BJ (cell line): ENCODE measurements at regions not wholly inside any gene's neighbourhood (a gene's known extent, or its start where the extent isn't known, plus 50 kb on each side); places are given as distances from the start of the nearest gene placed in this dataset.

ENCODE experiments used
- CTCF ChIA-PET: fragments of 350-600 bp; formaldehyde crosslinking; extraction: SDS; loops from one replicate; lab custom pipeline; 2021; ENCODE audit warnings: antibody characterized with exemption, inconsistent platforms; lab: Yijun Ruan, JAX
- POLR2A ChIA-PET: fragments of 300-600 bp; sonication (Branson Sonifier 250); formaldehyde crosslinking; extraction: SDS; loops from one replicate; lab custom pipeline; 2021; ENCODE audit warnings: antibody characterized with exemption; lab: Charles Lee
- DNase-seq: peaks from one replicate; pipeline ENCODE4 v3.0.0-alpha.2; 2011; ENCODE audit warnings: low read depth
- H3K27me3 ChIP-seq: 2 replicates; pipeline ENCODE4 v1.6.0; 2011; ENCODE audit warnings: low read length; ENCODE audit not compliant: control insufficient read depth, insufficient read depth
- H3K36me3 ChIP-seq: 2 replicates; pipeline ENCODE4 v1.5.1; 2011; ENCODE audit warnings: low read length; ENCODE audit not compliant: control insufficient read depth, insufficient read depth
- H3K4me3 ChIP-seq: 2 replicates; pipeline ENCODE4 v1.5.1; 2011; ENCODE audit warnings: low read depth, mild to moderate bottlenecking, control low read depth, low read length
- TF ChIP-seq, protein P1 (sequence below): IDR thresholded peaks from 2 replicates; pipeline ENCODE4 v1.5.1; 2011; ENCODE audit warnings: low read depth, mild to moderate bottlenecking, control low read depth, inconsistent platforms, low read length, moderate library complexity; ENCODE audit not compliant: insufficient read depth

DNA sequence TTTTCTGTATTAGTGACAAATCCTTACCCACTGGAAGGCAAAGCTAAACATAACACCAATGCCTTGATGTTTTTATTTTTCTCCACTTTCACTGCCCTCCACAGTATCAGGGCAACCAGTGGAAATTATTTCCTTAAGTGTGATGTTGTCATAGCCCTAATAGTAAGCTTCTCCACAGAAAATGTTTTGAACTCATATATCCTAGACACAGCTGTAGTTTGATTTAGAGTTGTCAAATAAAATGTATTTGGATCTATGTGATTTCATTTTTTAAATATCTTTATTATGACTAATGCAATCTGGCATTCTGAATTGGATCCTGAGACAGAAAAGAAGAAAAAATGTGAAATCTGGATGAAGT lies 70.9 kb upstream of the UFL1 start:
- TF ChIP-seq, protein P1, sequence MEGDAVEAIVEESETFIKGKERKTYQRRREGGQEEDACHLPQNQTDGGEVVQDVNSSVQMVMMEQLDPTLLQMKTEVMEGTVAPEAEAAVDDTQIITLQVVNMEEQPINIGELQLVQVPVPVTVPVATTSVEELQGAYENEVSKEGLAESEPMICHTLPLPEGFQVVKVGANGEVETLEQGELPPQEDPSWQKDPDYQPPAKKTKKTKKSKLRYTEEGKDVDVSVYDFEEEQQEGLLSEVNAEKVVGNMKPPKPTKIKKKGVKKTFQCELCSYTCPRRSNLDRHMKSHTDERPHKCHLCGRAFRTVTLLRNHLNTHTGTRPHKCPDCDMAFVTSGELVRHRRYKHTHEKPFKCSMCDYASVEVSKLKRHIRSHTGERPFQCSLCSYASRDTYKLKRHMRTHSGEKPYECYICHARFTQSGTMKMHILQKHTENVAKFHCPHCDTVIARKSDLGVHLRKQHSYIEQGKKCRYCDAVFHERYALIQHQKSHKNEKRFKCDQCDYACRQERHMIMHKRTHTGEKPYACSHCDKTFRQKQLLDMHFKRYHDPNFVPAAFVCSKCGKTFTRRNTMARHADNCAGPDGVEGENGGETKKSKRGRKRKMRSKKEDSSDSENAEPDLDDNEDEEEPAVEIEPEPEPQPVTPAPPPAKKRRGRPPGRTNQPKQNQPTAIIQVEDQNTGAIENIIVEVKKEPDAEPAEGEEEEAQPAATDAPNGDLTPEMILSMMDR = no peak
- CTCF ChIA-PET = no interaction called here
- DNase-seq = no peak
- POLR2A ChIA-PET = no interaction called here
- H3K36me3 ChIP-seq = no peaks in the 10 kb centered on the region
- no peak overlapping the region for H3K4me3 ChIP-seq
- no peaks in the 10 kb centered on the region for H3K27me3 ChIP-seq

DNA sequence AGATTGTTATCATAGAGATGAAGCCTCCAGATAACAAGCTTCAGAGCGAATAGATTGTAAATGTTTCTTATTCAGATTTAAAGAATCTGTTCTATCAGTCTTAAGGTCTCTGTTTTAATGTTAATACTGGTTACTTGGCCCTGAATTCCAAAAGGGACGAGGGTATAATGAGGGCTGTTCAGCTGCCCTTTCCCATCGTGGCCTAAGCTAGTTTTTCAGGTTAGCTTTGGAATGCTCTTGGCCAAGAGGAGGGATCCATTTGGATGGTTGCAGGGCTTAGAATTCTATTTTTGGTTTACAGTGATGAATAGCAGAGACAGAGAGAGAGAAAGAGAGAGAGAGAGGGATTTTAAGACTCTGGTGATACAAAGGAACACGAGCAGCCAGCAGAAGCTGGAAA lies 62.8 kb upstream of the UFL1 start:
- Histone ChIP-seq H3K36me3 (no peaks in the 10 kb centered on the region), H3K27me3 (no peaks in the 10 kb centered on the region), H3K4me3 (no peak overlapping the region)
- TF ChIP-seq, protein P1 = no peak
- no peak for DNase-seq
- ChIA-PET CTCF (interaction anchor here (1.0 kb wide), 1 partner anchor 10 kb away, joined by 4 read pairs; no protein-coding TSS in a partner anchor), POLR2A (no interaction called here)

DNA sequence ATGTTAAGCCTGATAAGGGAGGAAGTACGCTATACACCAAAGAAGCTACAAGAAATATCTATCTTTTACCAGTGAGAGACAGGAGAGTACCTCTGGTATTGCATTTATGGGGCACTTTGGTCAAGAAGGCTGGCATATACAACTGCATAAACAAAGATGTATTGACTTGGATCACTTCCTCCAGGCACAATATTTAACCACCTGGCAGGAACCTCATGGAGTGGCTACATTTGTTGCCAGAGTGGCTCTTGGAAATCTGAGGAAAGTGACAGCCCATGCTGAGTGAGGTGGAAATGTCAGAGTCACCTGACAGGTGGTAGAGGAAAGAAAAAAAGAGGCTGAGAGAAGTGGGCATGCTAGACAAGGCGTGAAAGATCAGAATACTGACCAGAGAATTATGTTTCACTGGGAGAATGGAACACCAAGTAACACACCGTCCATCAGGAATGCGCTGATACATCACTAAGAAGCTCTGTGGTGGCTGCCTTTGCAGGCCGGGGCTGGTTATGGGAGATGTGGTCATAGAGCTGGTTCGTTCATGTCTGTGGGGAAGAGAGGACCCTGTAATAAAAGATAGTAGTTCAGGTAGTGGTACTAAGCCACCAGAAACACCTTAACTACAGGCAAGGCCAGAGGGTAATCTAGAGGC lies 61.4 kb upstream of the UFL1 start:
- POLR2A ChIA-PET = no interaction called here
- no peaks in the 10 kb centered on the region for H3K36me3 ChIP-seq
- no peak overlapping the region for H3K4me3 ChIP-seq
- no peak for DNase-seq
- CTCF ChIA-PET = interaction anchor here (1.0 kb wide), 1 partner anchor 8 kb away, joined by 4 read pairs; no protein-coding TSS in a partner anchor
- no peaks in the 10 kb centered on the region for H3K27me3 ChIP-seq
- TF ChIP-seq, protein P1 = no peak

DNA sequence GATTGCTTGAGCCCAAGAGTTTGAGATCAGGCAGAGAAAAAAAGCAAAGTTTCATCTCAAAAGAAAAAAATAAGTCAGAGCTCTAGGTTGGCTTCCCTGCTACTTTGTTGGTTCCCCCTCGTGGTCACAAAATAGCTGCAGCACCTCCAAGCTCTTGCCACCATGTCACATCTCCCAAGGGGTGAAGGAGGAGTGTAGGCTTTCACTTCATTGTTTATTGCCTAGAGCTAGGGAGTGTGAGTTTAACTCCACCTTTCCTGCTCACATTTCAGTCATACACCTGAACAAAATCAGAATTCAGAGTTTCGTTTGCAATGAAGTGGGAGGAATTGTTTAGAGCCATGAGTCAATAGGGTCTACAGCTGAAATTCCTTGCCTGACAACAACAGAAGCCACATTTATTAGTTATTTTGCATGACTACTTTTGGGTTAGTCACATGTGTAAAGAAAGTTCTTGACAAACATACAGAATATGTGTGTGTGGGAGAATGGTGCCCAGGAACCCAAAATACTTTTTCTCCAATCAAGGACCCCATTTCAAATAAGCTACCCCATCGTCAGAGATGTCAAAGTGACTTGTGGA lies 56.2 kb upstream of the UFL1 start:
- H3K27me3 ChIP-seq = no peaks in the 10 kb centered on the region
- TF ChIP-seq, protein P1 = no peak
- no peaks in the 10 kb centered on the region for H3K36me3 ChIP-seq
- CTCF ChIA-PET = interaction anchor here (1.1 kb wide), 1 partner anchor 11 kb away, joined by 3 read pairs; no protein-coding TSS in a partner anchor
- POLR2A ChIA-PET = no interaction called here
- DNase-seq = no peak
- H3K4me3 ChIP-seq = no peak overlapping the region

DNA sequence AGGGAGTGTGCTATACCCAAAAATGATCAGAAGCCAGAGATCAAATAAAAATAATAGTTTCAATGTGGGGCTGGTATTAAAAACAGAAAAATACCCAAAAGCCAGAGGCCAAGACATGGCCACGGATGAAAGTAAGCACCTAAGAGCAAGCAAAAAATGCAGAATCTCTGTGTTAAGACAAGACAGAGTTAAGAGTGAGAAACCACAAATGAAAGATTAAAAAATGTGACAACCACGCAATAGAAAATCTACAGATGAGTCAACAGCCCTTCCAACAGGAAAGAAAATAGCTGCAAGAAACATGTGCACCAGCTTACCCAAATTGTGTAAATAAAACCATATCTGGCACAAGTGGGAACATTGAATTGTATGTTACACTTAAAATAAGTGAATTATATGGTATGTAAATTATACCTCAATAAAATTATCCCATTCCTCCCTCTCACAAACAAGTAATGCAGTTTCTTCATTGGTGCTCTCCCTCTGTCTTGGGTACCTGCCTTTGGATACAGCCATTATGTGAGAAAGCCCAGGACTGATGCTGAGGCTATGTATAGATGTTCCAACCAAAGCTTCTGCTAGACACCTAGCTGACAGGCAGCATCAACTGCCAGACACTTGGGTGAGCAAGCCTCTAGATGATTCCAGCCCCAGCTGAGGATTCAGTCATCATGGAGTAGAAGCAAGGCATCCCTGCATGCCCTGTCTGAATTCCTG lies 55.3 kb upstream of the UFL1 start:
- ChIA-PET CTCF (no interaction called here), POLR2A (no interaction called here)
- no peaks in the 10 kb centered on the region for H3K27me3 ChIP-seq
- H3K36me3 ChIP-seq = no peaks in the 10 kb centered on the region
- H3K4me3 ChIP-seq = no peak overlapping the region
- TF ChIP-seq, protein P1 = no peak
- no peak for DNase-seq
